ENCODE measurements at regions not wholly inside any gene's neighbourhood (a gene's known extent, or its start where the extent isn't known, plus 50 kb on each side); places are given as distances from the start of the nearest gene placed in this dataset.

DNA sequence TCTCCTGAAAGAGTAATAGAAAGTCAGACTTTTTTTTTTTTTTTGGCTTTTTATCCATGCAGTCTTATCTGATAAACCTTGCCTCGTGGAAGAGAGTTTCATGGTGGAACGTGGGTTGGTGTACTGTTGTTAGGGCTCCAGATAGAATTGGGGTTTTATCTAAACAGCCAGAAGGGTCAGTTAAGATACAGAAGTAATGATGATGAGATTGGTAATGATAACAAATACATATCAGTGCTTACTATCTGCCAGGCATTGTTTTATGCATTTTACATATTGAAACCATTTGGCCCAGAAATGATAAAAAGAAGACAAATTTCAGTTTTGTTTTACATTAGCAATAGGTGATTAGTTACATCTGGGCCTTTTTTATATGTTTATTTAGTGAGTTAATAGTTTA is 372.8 kb upstream of the PRICKLE1 start:
- Histone ChIP-seq H3K4me1 (ENCODE audit: control insufficient read depth in 1 of 2, insufficient read depth in 2 of 2, low read length in 2 of 2) (no peaks in the 10 kb centered on the region), H3K4me3 (ENCODE audit: low read length in 2 of 2) (no peak overlapping the region), H3K27me3 (ENCODE audit: control insufficient read depth in 1 of 2, insufficient read depth in 2 of 2, low read length in 1 of 2) (no peaks in the 10 kb centered on the region), H3K9me3 (ENCODE audit: control insufficient read depth, low read length) (no peaks in the 10 kb centered on the region), H3K27ac (ENCODE audit: low read depth in 1 of 2, low read length in 2 of 2) (no peak overlapping the region), H3K36me3 (ENCODE audit: control insufficient read depth in 1 of 2, insufficient read depth in 2 of 2, low read length in 1 of 2) (no peaks in the 10 kb centered on the region)
- intact Hi-C loops (cut with DNase I): no loop called here
- ATAC-seq (ENCODE audit: low FRiP score) (no peak), DNase-seq (no peak)
- 59 to 77% methylated on average over 2 of the region's 2 CpGs for WGBS, 2 donors

DNA sequence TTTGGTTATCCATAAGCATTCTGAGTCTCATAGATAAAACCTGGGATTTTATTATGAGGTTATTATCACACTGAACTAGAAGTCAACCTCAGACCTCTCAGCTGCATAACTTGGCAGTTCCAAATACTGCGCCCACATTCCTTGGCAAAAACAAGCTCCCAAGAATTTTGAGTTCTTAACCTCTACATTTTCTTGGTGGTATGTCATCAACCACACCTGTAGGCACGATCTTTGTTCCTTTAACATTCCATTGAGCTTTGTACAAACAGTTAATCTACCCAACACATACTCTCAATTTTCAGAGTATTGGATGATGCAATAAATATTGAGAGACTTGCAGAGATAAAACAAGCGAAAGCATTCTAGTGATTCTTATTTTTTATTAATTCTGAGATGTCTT is 371.8 kb upstream of the PRICKLE1 start:
- WGBS, 2 donors: 25 to 38% methylated on average over 3 of the region's 3 CpGs
- Histone ChIP-seq H3K36me3 (ENCODE audit: control insufficient read depth in 1 of 2, insufficient read depth in 2 of 2, low read length in 1 of 2) (no peaks in the 10 kb centered on the region), H3K9me3 (ENCODE audit: control insufficient read depth, low read length) (no peaks in the 10 kb centered on the region), H3K27me3 (ENCODE audit: control insufficient read depth in 1 of 2, insufficient read depth in 2 of 2, low read length in 1 of 2) (no peaks in the 10 kb centered on the region), H3K4me1 (ENCODE audit: control insufficient read depth in 1 of 2, insufficient read depth in 2 of 2, low read length in 2 of 2) (no peaks in the 10 kb centered on the region), H3K4me3 (ENCODE audit: low read length in 2 of 2) (no peak overlapping the region), H3K27ac (ENCODE audit: low read depth in 1 of 2, low read length in 2 of 2) (no peak overlapping the region)
- intact Hi-C loops (cut with DNase I): no loop called here
- ATAC-seq (ENCODE audit: low FRiP score) (no peak), DNase-seq (no peak)

DNA sequence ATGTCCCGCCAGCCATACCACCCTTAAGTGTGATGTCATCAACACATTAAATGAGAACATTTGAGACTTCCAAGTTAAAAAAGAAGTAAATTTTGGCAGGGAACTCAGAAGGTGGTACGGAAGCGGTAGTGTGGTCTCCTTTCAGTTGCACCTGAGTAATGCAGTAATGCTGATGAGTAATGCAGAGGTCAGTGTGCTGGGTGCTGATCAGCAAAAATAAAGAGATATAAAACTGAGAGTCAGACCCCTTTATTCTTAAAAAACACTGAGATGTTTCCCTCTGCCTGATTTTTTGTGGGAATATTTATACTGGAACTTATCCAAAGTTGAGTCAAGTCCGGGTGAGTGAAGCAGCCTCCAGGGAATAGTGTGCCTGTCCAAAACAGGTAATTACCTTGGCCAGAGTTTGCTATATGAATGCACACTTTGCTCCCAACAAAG is 370.6 kb upstream of the PRICKLE1 start:
- no peak overlapping the region for H3K4me3 ChIP-seq (ENCODE audit: low read length in 2 of 2)
- 56 to 61% methylated on average over 4 of the region's 4 CpGs for WGBS, 2 donors
- ATAC-seq (ENCODE audit: low FRiP score) (no peak), DNase-seq (no peak)
- H3K4me1 ChIP-seq (ENCODE audit: control insufficient read depth in 1 of 2, insufficient read depth in 2 of 2, low read length in 2 of 2): no peaks in the 10 kb centered on the region
- no peak overlapping the region for H3K27ac ChIP-seq (ENCODE audit: low read depth in 1 of 2, low read length in 2 of 2)
- intact Hi-C loops (cut with DNase I): no loop called here
- H3K36me3 ChIP-seq (ENCODE audit: control insufficient read depth in 1 of 2, insufficient read depth in 2 of 2, low read length in 1 of 2): no peaks in the 10 kb centered on the region
- no peaks in the 10 kb centered on the region for H3K27me3 ChIP-seq (ENCODE audit: control insufficient read depth in 1 of 2, insufficient read depth in 2 of 2, low read length in 1 of 2)
- H3K9me3 ChIP-seq (ENCODE audit: control insufficient read depth, low read length): no peaks in the 10 kb centered on the region

DNA sequence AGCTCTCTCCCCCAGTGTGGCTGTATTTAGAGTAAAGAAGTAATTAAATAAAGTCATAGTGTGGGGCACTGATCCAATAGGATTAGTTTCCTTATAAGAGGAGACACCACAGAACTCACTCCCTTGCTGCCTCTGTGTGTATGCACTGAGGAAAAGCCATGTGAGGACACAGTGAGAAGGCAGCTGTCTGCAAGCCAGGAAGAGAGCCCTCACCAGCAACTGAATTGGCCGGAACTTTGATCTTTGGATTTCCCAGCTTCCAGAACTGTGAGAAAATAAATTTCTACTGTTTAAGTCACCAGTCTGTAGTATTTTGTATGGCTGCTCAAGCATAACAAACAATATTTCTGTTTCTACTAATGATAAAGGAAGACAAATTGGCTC is 368.7 kb upstream of the PRICKLE1 start:
- Histone ChIP-seq H3K4me1 (ENCODE audit: control insufficient read depth in 1 of 2, insufficient read depth in 2 of 2, low read length in 2 of 2) (no peaks in the 10 kb centered on the region), H3K36me3 (ENCODE audit: control insufficient read depth in 1 of 2, insufficient read depth in 2 of 2, low read length in 1 of 2) (no peaks in the 10 kb centered on the region), H3K27ac (ENCODE audit: low read depth in 1 of 2, low read length in 2 of 2) (no peak overlapping the region), H3K27me3 (ENCODE audit: control insufficient read depth in 1 of 2, insufficient read depth in 2 of 2, low read length in 1 of 2) (no peaks in the 10 kb centered on the region), H3K9me3 (ENCODE audit: control insufficient read depth, low read length) (no peaks in the 10 kb centered on the region), H3K4me3 (ENCODE audit: low read length in 2 of 2) (no peak overlapping the region)
- DNase-seq (no peak), ATAC-seq (ENCODE audit: low FRiP score) (no peak)
- intact Hi-C loops (cut with DNase I): no loop called here
- 90 to 100% methylated on average over 1 of the region's 1 CpG for WGBS, 2 donors

DNA sequence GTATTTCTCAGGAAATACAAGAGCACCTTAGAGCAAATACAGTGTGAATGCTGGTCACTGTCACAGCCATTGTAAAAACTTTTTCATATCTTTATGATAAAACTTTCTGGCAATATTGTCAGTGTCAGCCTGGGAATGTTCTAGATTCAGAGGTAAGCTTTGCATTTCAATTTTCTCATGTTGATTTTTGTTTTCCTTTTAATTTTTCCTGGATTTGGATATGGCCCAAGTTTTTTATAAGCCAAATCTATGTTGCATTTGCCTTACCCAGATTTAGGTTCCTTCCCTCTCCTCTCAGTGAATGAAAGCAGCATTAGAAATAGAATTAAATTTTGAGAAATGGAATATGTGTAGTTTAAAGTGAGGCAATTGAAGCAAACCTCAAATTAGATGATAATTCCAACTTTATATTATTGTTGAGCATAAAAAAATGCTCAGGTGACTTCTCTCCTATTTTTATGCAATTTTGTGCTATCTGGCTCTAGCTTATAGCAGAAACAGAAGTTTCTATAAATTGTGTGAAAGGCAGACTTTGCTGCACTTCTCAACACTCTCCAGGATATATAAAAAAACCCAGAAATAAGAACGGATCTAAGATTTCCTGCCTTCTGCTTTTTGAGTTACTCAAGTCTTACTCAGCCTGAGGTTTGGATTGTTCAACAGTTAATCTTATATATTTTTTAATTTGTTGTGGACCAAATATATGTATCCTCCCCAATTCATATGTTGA is 368.2 kb upstream of the PRICKLE1 start:
- Histone ChIP-seq H3K36me3 (ENCODE audit: control insufficient read depth in 1 of 2, insufficient read depth in 2 of 2, low read length in 1 of 2) (no peaks in the 10 kb centered on the region), H3K27ac (ENCODE audit: low read depth in 1 of 2, low read length in 2 of 2) (no peak overlapping the region), H3K4me3 (ENCODE audit: low read length in 2 of 2) (no peak overlapping the region), H3K4me1 (ENCODE audit: control insufficient read depth in 1 of 2, insufficient read depth in 2 of 2, low read length in 2 of 2) (no peaks in the 10 kb centered on the region), H3K9me3 (ENCODE audit: control insufficient read depth, low read length) (no peaks in the 10 kb centered on the region), H3K27me3 (ENCODE audit: control insufficient read depth in 1 of 2, insufficient read depth in 2 of 2, low read length in 1 of 2) (no peaks in the 10 kb centered on the region)
- intact Hi-C loops (cut with DNase I): no loop called here
- ATAC-seq (ENCODE audit: low FRiP score): no peak
- no peak for DNase-seq
- 49% methylated on average over 1 of the region's 1 CpG for WGBS, 2 donors

DNA sequence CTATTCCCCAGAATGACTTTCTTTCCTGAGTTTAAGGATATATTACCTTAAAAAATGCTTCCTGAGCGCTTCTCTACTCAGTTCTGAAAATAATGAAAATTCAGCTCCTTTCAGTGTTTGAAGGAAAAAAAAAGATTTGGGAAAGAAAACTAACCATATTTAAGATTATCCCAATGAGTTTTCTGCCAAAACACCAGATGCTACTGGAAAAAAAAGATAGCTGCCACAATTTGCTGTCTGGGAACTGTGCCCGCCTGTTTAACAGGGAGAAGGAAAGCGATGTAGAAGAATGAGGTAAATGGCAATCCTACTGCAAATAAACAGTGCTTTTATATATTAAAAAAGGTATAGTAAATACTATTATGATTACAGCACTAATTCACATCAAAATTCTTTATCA is 367.6 kb upstream of the PRICKLE1 start:
- no peak for ATAC-seq (ENCODE audit: low FRiP score)
- H3K4me1 ChIP-seq (ENCODE audit: control insufficient read depth in 1 of 2, insufficient read depth in 2 of 2, low read length in 2 of 2): no peaks in the 10 kb centered on the region
- intact Hi-C loops (cut with DNase I): no loop called here
- no peaks in the 10 kb centered on the region for H3K36me3 ChIP-seq (ENCODE audit: control insufficient read depth in 1 of 2, insufficient read depth in 2 of 2, low read length in 1 of 2)
- 78 to 85% methylated on average over 3 of the region's 3 CpGs for WGBS, 2 donors
- no peaks in the 10 kb centered on the region for H3K27me3 ChIP-seq (ENCODE audit: control insufficient read depth in 1 of 2, insufficient read depth in 2 of 2, low read length in 1 of 2)
- no peak overlapping the region for H3K4me3 ChIP-seq (ENCODE audit: low read length in 2 of 2)
- no peak overlapping the region for H3K27ac ChIP-seq (ENCODE audit: low read depth in 1 of 2, low read length in 2 of 2)
- DNase-seq: no peak
- no peaks in the 10 kb centered on the region for H3K9me3 ChIP-seq (ENCODE audit: control insufficient read depth, low read length)

DNA sequence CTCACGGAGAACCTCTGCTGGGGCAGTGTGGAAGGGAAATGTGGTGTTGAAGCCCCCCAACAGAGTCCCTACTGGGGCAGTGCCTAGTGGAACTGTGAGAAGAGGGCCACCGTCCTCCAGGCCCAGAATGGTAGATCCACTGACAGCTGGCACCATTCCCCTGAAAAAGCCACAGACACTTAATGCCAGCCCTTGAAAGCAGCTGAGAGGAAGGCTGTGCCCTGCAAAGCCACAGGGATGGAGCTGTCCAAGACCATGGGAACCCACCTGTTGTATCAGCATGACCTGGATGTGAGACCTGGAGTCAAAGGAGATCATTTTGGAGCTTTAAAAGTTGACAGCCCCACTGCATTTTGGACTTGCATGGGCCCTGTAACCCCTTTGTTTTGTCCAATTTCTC is 363.5 kb upstream of the PRICKLE1 start:
- intact Hi-C loops (cut with DNase I): no loop called here
- WGBS, 2 donors: 94 to 97% methylated on average over 2 of the region's 2 CpGs
- H3K4me1 ChIP-seq (ENCODE audit: control insufficient read depth in 1 of 2, insufficient read depth in 2 of 2, low read length in 2 of 2): no peaks in the 10 kb centered on the region
- H3K27ac ChIP-seq (ENCODE audit: low read depth in 1 of 2, low read length in 2 of 2): no peak overlapping the region
- H3K4me3 ChIP-seq (ENCODE audit: low read length in 2 of 2): no peak overlapping the region
- no peaks in the 10 kb centered on the region for H3K27me3 ChIP-seq (ENCODE audit: control insufficient read depth in 1 of 2, insufficient read depth in 2 of 2, low read length in 1 of 2)
- no peak for ATAC-seq (ENCODE audit: low FRiP score)
- no peak for DNase-seq
- H3K36me3 ChIP-seq (ENCODE audit: control insufficient read depth in 1 of 2, insufficient read depth in 2 of 2, low read length in 1 of 2): no peaks in the 10 kb centered on the region
- no peaks in the 10 kb centered on the region for H3K9me3 ChIP-seq (ENCODE audit: control insufficient read depth, low read length)

DNA sequence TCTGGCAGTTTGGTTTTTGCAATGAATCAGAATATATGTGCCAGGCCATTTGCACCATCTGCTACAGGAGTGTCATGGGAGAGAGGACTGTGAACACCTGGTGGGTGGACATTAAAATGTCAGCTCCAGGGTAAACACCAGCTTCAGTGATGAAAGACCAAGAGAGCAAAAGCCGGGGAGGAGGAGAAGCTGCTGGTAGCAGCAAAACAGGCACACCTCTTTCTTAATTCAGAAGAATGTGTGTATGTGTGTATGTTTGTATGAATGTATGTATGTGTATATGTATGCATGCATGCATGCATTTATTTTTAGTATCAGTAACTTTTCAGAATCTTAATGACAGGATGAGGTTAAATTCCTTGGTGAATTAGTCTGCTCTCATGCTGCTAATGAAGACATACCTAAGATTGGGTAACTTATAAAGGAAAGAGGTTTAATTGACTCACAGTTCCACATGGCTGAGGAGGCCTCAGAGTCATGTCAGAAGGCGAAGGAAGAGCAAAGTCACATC is 357.4 kb upstream of the PRICKLE1 start:
- WGBS, 2 donors: 93 to 94% methylated on average over 2 of the region's 2 CpGs
- H3K4me3 ChIP-seq (ENCODE audit: low read length in 2 of 2): no peak overlapping the region
- intact Hi-C loops (cut with DNase I): no loop called here

DNA sequence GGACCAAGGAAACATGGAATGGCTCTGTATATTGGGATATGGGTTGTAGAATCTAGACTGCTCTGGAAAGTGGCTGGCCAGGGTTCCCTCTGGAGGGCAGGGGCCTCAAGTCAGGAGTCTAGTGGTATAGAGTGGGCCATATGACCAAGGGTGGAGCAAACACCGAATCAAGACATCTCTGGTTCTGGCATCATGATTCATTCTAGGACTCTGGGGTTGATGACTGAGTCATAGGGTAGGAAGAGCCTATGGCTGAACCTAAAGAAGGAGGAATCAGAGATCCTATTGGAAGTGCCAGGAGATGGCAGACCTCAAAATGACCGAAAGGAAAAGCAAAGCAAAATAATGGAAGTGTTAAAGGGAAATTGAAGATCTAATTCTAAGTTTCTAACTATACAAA is 356.4 kb upstream of the PRICKLE1 start:
- Histone ChIP-seq H3K4me3 (ENCODE audit: low read length in 2 of 2) (no peak overlapping the region), H3K9me3 (ENCODE audit: control insufficient read depth, low read length) (peaks cover 3% of the 10 kb centered on the region), H3K27me3 (ENCODE audit: control insufficient read depth in 1 of 2, insufficient read depth in 2 of 2, low read length in 1 of 2) (no peaks in the 10 kb centered on the region), H3K4me1 (ENCODE audit: control insufficient read depth in 1 of 2, insufficient read depth in 2 of 2, low read length in 2 of 2) (no peaks in the 10 kb centered on the region), H3K36me3 (ENCODE audit: control insufficient read depth in 1 of 2, insufficient read depth in 2 of 2, low read length in 1 of 2) (no peaks in the 10 kb centered on the region), H3K27ac (ENCODE audit: low read depth in 1 of 2, low read length in 2 of 2) (no peak overlapping the region)
- DNase-seq (no peak), ATAC-seq (ENCODE audit: low FRiP score) (no peak)
- intact Hi-C loops (cut with DNase I): no loop called here
- 98 to 100% methylated on average over 2 of the region's 2 CpGs for WGBS, 2 donors

More for the DNA sequence above, 357.4 kb upstream of the PRICKLE1 start:
- Histone ChIP-seq H3K27ac (ENCODE audit: low read depth in 1 of 2, low read length in 2 of 2) (no peak overlapping the region), H3K27me3 (ENCODE audit: control insufficient read depth in 1 of 2, insufficient read depth in 2 of 2, low read length in 1 of 2) (no peaks in the 10 kb centered on the region), H3K36me3 (ENCODE audit: control insufficient read depth in 1 of 2, insufficient read depth in 2 of 2, low read length in 1 of 2) (no peaks in the 10 kb centered on the region), H3K4me1 (ENCODE audit: control insufficient read depth in 1 of 2, insufficient read depth in 2 of 2, low read length in 2 of 2) (no peaks in the 10 kb centered on the region), H3K9me3 (ENCODE audit: control insufficient read depth, low read length) (peaks cover 3% of the 10 kb centered on the region)
- DNase-seq (no peak), ATAC-seq (ENCODE audit: low FRiP score) (no peak)
